ENCODE measurements at regions not wholly inside any gene's neighbourhood (a gene's known extent, or its start where the extent isn't known, plus 50 kb on each side); places are given as distances from the start of the nearest gene placed in this dataset.

- Histone ChIP-seq H3K4me1 (no peaks in the 10 kb centered on the region), H3K36me3 (ENCODE audit: insufficient read depth in 1 of 2, low read depth in 1 of 2) (no peaks in the 10 kb centered on the region), H3K27ac (no peak overlapping the region), H3K27me3 (ENCODE audit: insufficient read depth in 3 of 3, low read length in 2 of 3) (no peaks in the 10 kb centered on the region), H3K4me3 (no peak overlapping the region), H3K9me3 (no peaks in the 10 kb centered on the region)
- intact Hi-C loops (cut with DNase I): no loop called here
- 37 to 41% (median 38%) methylated on average over 7 of the region's 7 CpGs for WGBS, 3 donors
- no peak for TF ChIP-seq CTCF (IDR thresholded peaks at IDR 0.05)
- DNase-seq: no peak
- no peak for ATAC-seq
These were observed 545.5 kb upstream of the MDFIC2 start for GRCh38 chr3:70857916-70858315.

- DNase-seq: no peak
- H3K4me3 ChIP-seq: no peak overlapping the region
- no peaks in the 10 kb centered on the region for H3K27me3 ChIP-seq (ENCODE audit: insufficient read depth in 3 of 3, low read length in 2 of 3)
- no peak for TF ChIP-seq CTCF (IDR thresholded peaks at IDR 0.05)
- H3K4me1 ChIP-seq: no peaks in the 10 kb centered on the region
- no peaks in the 10 kb centered on the region for H3K36me3 ChIP-seq (ENCODE audit: insufficient read depth in 1 of 2, low read depth in 1 of 2)
- H3K9me3 ChIP-seq: no peaks in the 10 kb centered on the region
- intact Hi-C loops (cut with DNase I): no loop called here
- no peak overlapping the region for H3K27ac ChIP-seq
- WGBS, 3 donors: 94 to 95% (median 94%) methylated on average over 7 of the region's 7 CpGs
- no peak for ATAC-seq
These were observed 544.1 kb upstream of the MDFIC2 start for GRCh38 chr3:70856414-70857162.

GRCh38 chr3:70855149-70855548, 542.7 kb upstream of the MDFIC2 start:
- Histone ChIP-seq H3K4me1 (no peaks in the 10 kb centered on the region), H3K9me3 (no peaks in the 10 kb centered on the region), H3K4me3 (no peak overlapping the region), H3K27ac (no peak overlapping the region), H3K27me3 (ENCODE audit: insufficient read depth in 3 of 3, low read length in 2 of 3) (no peaks in the 10 kb centered on the region), H3K36me3 (ENCODE audit: insufficient read depth in 1 of 2, low read depth in 1 of 2) (no peaks in the 10 kb centered on the region)
- TF ChIP-seq CTCF (IDR thresholded peaks at IDR 0.05): no peak
- 92 to 93% (median 92%) methylated on average over 2 of the region's 2 CpGs for WGBS, 3 donors
- ATAC-seq (no peak), DNase-seq (no peak)
- intact Hi-C loops (cut with DNase I): no loop called here

GRCh38 chr3:70854108-70854507, 541.7 kb upstream of the MDFIC2 start:
- Histone ChIP-seq H3K27ac (no peak overlapping the region), H3K4me1 (no peaks in the 10 kb centered on the region), H3K36me3 (ENCODE audit: insufficient read depth in 1 of 2, low read depth in 1 of 2) (no peaks in the 10 kb centered on the region), H3K4me3 (no peak overlapping the region), H3K9me3 (no peaks in the 10 kb centered on the region), H3K27me3 (ENCODE audit: insufficient read depth in 3 of 3, low read length in 2 of 3) (no peaks in the 10 kb centered on the region)
- intact Hi-C loops (cut with DNase I): no loop called here
- TF ChIP-seq CTCF (IDR thresholded peaks at IDR 0.05): no peak
- no peak for DNase-seq
- no peak for ATAC-seq
- 46 to 60% (median 50%) methylated on average over 6 of the region's 6 CpGs for WGBS, 3 donors
